HCT116 (cell line): ENCODE measurements at regions not wholly inside any gene's neighbourhood (a gene's known extent, or its start where the extent isn't known, plus 50 kb on each side); places are given as distances from the start of the nearest gene placed in this dataset.

Experiments used
- ATAC-seq: fragments of 200-7000 bp; cut with Tn5 transposase; 2 replicates; pipeline ENCODE4 v1.9.1; 2020; ENCODE audit warnings: mild to moderate bottlenecking, moderate library complexity
- BruUV-seq: library from RNA; stranded (reverse); fragments of 400-500 nt; replicated peaks from 2 replicates; lab custom pipeline; 2021; lab: Mats Ljungman, UMichigan
- CTCF ChIA-PET: fragments of 300-600 bp; sonication (Branson Sonifier 250); formaldehyde crosslinking; loops from one replicate; lab custom pipeline; 2021; ENCODE audit warnings: antibody characterized with exemption; lab: Charles Lee
- POLR2A ChIA-PET: fragments of 300-600, 350-600 bp; sonication (Branson Sonifier 250); formaldehyde crosslinking; loops from one replicate; lab custom pipeline; 2021; ENCODE audit warnings: antibody characterized with exemption; lab: Charles Lee
- RAD21 ChIA-PET, 2 experiments: fragments of 300-600 bp; sonication (Branson Sonifier 250); formaldehyde crosslinking; loops; one replicate each; lab custom pipeline; 2023; ENCODE audit warnings: low total read pairs in 2 of 2; ENCODE audit not compliant: uncharacterized antibody in 2 of 2, unreplicated experiment in 2 of 2, low non-redundant PET in 1 of 2; lab: Charles Lee
- DNase-seq: peaks from one replicate; pipeline ENCODE4 v3.0.0-alpha.2; 2010; ENCODE audit warnings: low read depth, low spot score
- H2AFZ ChIP-seq: fragments of 200-600 bp; shearing (Covaris generic), sonication (generic); 2 replicates; pipeline ENCODE4 v1.6.1; 2017; ENCODE audit warnings: low read depth, mixed run types, mixed read lengths, antibody characterized with exemption, low read length; ENCODE audit not compliant: poor library complexity, severe bottlenecking
- H3K27ac ChIP-seq: 2 replicates; pipeline ENCODE4 v1.5.1; 2012; ENCODE audit warnings: low read depth, low read length
- H3K27me3 ChIP-seq: fragments of 200-600 bp; sonication (generic); 2 replicates; pipeline ENCODE4 v1.6.1; 2016; ENCODE audit warnings: mixed run types, low read length, mixed read lengths; ENCODE audit not compliant: insufficient read depth
- H3K36me3 ChIP-seq, 2 experiments: fragments of 200-500 bp in 1 of 2; fragments of 200-600 bp in 1 of 2; sonication (Bioruptor generic) in 1 of 2; sonication (generic) in 1 of 2; 2 replicates each; pipeline versions ENCODE4 v1.5.1 to v1.6.1; 2014 to 2016; ENCODE audit warnings: low read length in 2 of 2, inconsistent platforms in 1 of 2, mixed read lengths in 1 of 2, mixed run types in 1 of 2; ENCODE audit not compliant: insufficient read depth in 2 of 2, control insufficient read depth in 1 of 2
- H3K4me1 ChIP-seq, 2 experiments: fragments of 200-600 bp in 1 of 2; sonication (generic) in 1 of 2; 2 replicates each; pipeline versions ENCODE4 v1.5.1 to v1.6.1; 2012 to 2017; ENCODE audit warnings: low read length in 2 of 2, inconsistent platforms in 1 of 2, mild to moderate bottlenecking in 1 of 2, mixed read lengths in 1 of 2, mixed run types in 1 of 2, moderate library complexity in 1 of 2; ENCODE audit not compliant: insufficient read depth in 2 of 2, control insufficient read depth in 1 of 2
- H3K4me2 ChIP-seq: fragments of 200-600 bp; sonication (generic); 2 replicates; pipeline ENCODE4 v1.6.1; 2017; ENCODE audit warnings: mixed run types, low read length, mixed read lengths
- H3K4me3 ChIP-seq, 2 experiments: fragments of 200-600 bp in 1 of 2; sonication (generic) in 1 of 2; replicated peaks in 1 of 2; 2 replicates each; pipeline ENCODE4 v1.5.1; 2011 to 2016; ENCODE audit warnings: low read length in 2 of 2, control low read depth in 1 of 2, low read depth in 1 of 2, mild to moderate bottlenecking in 1 of 2, mixed read lengths in 1 of 2, mixed run types in 1 of 2
- H3K79me2 ChIP-seq: fragments of 200-600 bp; sonication (generic); 2 replicates; pipeline ENCODE4 v1.6.1; 2017; ENCODE audit warnings: mild to moderate bottlenecking, mixed run types, low read length, moderate library complexity, mixed read lengths; ENCODE audit not compliant: insufficient read depth
- H3K9ac ChIP-seq: fragments of 200-600 bp; sonication (generic); 2 replicates; pipeline ENCODE4 v1.6.1; 2016; ENCODE audit warnings: low read length, mixed read lengths
- H3K9me2 ChIP-seq: fragments of 200-600 bp; sonication (generic), shearing (Covaris generic); 2 replicates; pipeline ENCODE4 v1.6.1; 2017; ENCODE audit warnings: mixed run types, mild to moderate bottlenecking, moderate library complexity; ENCODE audit not compliant: insufficient read depth
- H3K9me3 ChIP-seq, 2 experiments: fragments of 200-500 bp in 1 of 2; fragments of 200-600 bp in 1 of 2; sonication (Bioruptor generic) in 1 of 2; sonication (generic) in 1 of 2; 2 replicates each; pipeline ENCODE4 v1.6.1; 2014 to 2017; ENCODE audit warnings: low read length in 2 of 2, mixed read lengths in 2 of 2, inconsistent platforms in 1 of 2, low read depth in 1 of 2, mild to moderate bottlenecking in 1 of 2, mixed run types in 1 of 2, moderate library complexity in 1 of 2; ENCODE audit not compliant: control insufficient read depth in 1 of 2, insufficient read depth in 1 of 2
- H4K20me1 ChIP-seq: fragments of 200-600 bp; sonication (generic), shearing (Covaris generic); 2 replicates; pipeline ENCODE4 v1.6.1; 2017; ENCODE audit warnings: mixed run types, mild to moderate bottlenecking, moderate library complexity; ENCODE audit not compliant: insufficient read depth
- CEBPB ChIP-seq: IDR thresholded peaks from 2 replicates; pipeline ENCODE4 v1.6.1; 2012; ENCODE audit warnings: low read depth
- ELF1 ChIP-seq: IDR thresholded peaks from 2 replicates; pipeline ENCODE4 v1.6.1; 2012; ENCODE audit warnings: low read depth, borderline replicate concordance
- EZH2 ChIP-seq: fragments of 200-600 bp; sonication (generic); IDR thresholded peaks from 2 replicates; pipeline ENCODE4 v1.6.1; 2017; ENCODE audit warnings: antibody characterized with exemption, mixed run types
- FOSL1 ChIP-seq: IDR thresholded peaks from 2 replicates; pipeline ENCODE4 v1.6.1; 2012; ENCODE audit warnings: low read depth
- JUND ChIP-seq: IDR thresholded peaks from 2 replicates; pipeline ENCODE4 v1.6.1; 2012
- POLR2A ChIP-seq: IDR thresholded peaks from 2 replicates; pipeline ENCODE4 v1.7.0; 2011; ENCODE audit warnings: borderline replicate concordance; ENCODE audit not compliant: insufficient read depth, insufficient read length; ENCODE audit errors: extremely low read depth
- POLR2AphosphoS5 ChIP-seq: IDR thresholded peaks from 2 replicates; pipeline ENCODE4 v1.6.1; 2011; ENCODE audit warnings: mild to moderate bottlenecking, low read depth, low read length, moderate library complexity
- RAD21 ChIP-seq: IDR thresholded peaks from 2 replicates; pipeline ENCODE4 v1.6.1; 2012; ENCODE audit warnings: low read depth, mild to moderate bottlenecking
- SP1 ChIP-seq: IDR thresholded peaks from 2 replicates; pipeline ENCODE4 v1.6.1; 2012; ENCODE audit warnings: low read depth
- TCF7L2 ChIP-seq: IDR thresholded peaks from 2 replicates; pipeline ENCODE4 v1.7.0; 2011; ENCODE audit warnings: borderline replicate concordance, inconsistent platforms; ENCODE audit not compliant: insufficient read depth, insufficient read length; ENCODE audit errors: extremely low read depth
- YY1 ChIP-seq: IDR thresholded peaks from 2 replicates; pipeline ENCODE4 v1.6.1; 2011; ENCODE audit warnings: low read length, low read depth, moderate library complexity, mild to moderate bottlenecking; ENCODE audit not compliant: insufficient replicate concordance; ENCODE audit errors: extremely low read depth
- ZFX ChIP-seq: fragments of 450-650 bp; IDR thresholded peaks from 2 replicates; pipeline ENCODE4 v1.6.1; 2017
- ZNF274 ChIP-seq: fragments of 200-500 bp; sonication (Bioruptor generic); IDR thresholded peaks from 2 replicates; pipeline ENCODE4 v1.6.1; 2014; ENCODE audit warnings: mild to moderate bottlenecking, low read depth, low read length, inconsistent platforms
- intact Hi-C: fragments of 100-400 bp; cut with micrococcal nuclease; formaldehyde crosslinking; loops from 2 replicates; pipeline ENCODE4 v1.10.0; 2022
- TF ChIP-seq, protein P1 (sequence below): IDR thresholded peaks from 2 replicates; pipeline ENCODE4 v1.6.1; 2012
- TF ChIP-seq, protein P2 (sequence below): IDR thresholded peaks from 2 replicates; pipeline ENCODE4 v1.6.1; 2012; ENCODE audit warnings: low read depth

DNA sequence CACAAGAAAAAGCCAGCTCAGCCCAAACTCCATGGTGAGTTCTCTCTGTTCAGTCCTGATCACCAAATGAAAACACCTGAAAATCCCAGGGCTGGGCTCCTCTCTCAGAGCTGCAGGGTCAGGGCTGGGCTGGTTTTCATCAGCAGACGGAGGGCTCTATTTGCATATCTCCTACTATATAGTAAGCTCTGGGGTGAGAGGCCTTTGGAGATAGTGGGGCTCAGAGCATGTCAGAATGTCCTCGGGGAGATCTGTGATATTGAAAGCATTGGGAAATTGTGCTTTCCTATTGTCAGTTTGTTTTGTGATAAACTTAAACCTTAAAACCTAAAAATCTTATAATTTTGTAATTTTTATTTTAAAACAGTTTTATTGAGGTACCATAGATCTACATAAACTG is 742.6 kb downstream of the TMEM121 start:
- ChIA-PET CTCF (no interaction called here), POLR2A (no interaction called here), RAD21 (no interaction called here)
- no peaks in the 10 kb centered on the region for H3K79me2 ChIP-seq
- no peak overlapping the region for H2AFZ ChIP-seq
- H4K20me1 ChIP-seq: no peaks in the 10 kb centered on the region
- no peak overlapping the region for H3K9ac ChIP-seq
- no peak for DNase-seq
- intact Hi-C loops: no loop called here
- no peak for ATAC-seq
- H3K4me2 ChIP-seq: no peak overlapping the region
- BruUV-seq: no TSS peak
- no peaks in the 10 kb centered on the region for H3K4me1 ChIP-seq
- no peaks in the 10 kb centered on the region for H3K36me3 ChIP-seq
- peaks cover 10 to 20% of the 10 kb centered on the region in 2 experiments; a peak in 2 of 4 replicates for H3K9me3 ChIP-seq
- H3K4me3 ChIP-seq: no peak overlapping the region
- TF ChIP-seq EZH2 (no peak), JUND (no peak), CEBPB (no peak), YY1 (no peak), ZFX (no peak), SP1 (no peak), POLR2AphosphoS5 (no peak), TCF7L2 (no peak)
- TF ChIP-seq, protein P1, sequence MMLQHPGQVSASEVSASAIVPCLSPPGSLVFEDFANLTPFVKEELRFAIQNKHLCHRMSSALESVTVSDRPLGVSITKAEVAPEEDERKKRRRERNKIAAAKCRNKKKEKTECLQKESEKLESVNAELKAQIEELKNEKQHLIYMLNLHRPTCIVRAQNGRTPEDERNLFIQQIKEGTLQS: no peak
- H3K27me3 ChIP-seq: no peaks in the 10 kb centered on the region
- no peaks in the 10 kb centered on the region for H3K9me2 ChIP-seq
- H3K27ac ChIP-seq: no peak overlapping the region

DNA sequence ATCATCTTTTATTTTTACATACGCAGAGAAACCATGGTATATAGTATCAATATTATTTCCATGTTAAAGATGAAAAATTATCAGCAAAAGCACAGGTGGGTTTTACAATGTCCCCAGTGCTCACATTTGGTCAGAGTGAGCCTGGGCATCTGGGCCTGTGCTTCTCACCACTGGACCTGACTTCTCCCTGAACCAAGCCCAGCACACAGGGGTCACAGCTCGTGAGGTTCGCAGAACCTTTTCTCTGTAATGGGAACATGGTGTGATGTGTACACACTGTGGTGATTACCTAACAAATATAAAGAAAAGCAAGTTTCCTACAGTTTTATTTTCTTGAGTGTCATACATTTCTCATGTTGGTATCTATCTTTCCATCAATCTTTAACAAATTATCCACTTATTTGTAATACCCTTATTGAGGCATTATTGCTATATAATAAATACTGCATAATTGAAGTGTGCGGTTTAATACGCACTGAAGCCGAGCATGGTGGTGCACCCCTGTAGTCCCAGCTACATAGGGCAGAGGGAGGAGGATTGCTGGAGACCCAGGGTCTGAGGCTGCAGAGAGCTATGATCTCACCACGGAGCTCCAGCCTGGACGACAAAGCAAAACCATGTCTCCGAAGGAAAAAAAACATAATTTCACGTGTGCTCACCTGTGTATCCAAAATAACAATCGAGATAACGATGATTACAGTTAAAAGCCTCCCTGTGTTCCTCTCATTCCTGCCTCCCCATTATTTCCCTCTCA is 743.2 kb downstream of the TMEM121 start:
- H3K9ac ChIP-seq: no peak overlapping the region
- no peak overlapping the region for H3K27ac ChIP-seq
- intact Hi-C loops: no loop called here
- H3K4me1 ChIP-seq: no peaks in the 10 kb centered on the region
- H3K9me3 ChIP-seq: peaks cover 10 to 14% of the 10 kb centered on the region in 2 experiments; a peak in 2 of 4 replicates
- H3K79me2 ChIP-seq: no peaks in the 10 kb centered on the region
- no peaks in the 10 kb centered on the region for H3K27me3 ChIP-seq
- no peaks in the 10 kb centered on the region for H4K20me1 ChIP-seq
- BruUV-seq: no TSS peak
- no peak overlapping the region for H2AFZ ChIP-seq
- H3K4me3 ChIP-seq: no peak overlapping the region
- H3K4me2 ChIP-seq: no peak overlapping the region
- H3K9me2 ChIP-seq: no peaks in the 10 kb centered on the region
- TF ChIP-seq JUND (no peak), SP1 (no peak), POLR2A (no peak), ZNF274 (no peak), EZH2 (no peak), CEBPB (no peak), TCF7L2 (no peak), RAD21 (no peak), FOSL1 (no peak), ELF1 (no peak)
- TF ChIP-seq, protein P2, sequence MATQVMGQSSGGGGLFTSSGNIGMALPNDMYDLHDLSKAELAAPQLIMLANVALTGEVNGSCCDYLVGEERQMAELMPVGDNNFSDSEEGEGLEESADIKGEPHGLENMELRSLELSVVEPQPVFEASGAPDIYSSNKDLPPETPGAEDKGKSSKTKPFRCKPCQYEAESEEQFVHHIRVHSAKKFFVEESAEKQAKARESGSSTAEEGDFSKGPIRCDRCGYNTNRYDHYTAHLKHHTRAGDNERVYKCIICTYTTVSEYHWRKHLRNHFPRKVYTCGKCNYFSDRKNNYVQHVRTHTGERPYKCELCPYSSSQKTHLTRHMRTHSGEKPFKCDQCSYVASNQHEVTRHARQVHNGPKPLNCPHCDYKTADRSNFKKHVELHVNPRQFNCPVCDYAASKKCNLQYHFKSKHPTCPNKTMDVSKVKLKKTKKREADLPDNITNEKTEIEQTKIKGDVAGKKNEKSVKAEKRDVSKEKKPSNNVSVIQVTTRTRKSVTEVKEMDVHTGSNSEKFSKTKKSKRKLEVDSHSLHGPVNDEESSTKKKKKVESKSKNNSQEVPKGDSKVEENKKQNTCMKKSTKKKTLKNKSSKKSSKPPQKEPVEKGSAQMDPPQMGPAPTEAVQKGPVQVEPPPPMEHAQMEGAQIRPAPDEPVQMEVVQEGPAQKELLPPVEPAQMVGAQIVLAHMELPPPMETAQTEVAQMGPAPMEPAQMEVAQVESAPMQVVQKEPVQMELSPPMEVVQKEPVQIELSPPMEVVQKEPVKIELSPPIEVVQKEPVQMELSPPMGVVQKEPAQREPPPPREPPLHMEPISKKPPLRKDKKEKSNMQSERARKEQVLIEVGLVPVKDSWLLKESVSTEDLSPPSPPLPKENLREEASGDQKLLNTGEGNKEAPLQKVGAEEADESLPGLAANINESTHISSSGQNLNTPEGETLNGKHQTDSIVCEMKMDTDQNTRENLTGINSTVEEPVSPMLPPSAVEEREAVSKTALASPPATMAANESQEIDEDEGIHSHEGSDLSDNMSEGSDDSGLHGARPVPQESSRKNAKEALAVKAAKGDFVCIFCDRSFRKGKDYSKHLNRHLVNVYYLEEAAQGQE: no peak
- TF ChIP-seq, protein P1: no peak
- ChIA-PET CTCF (no interaction called here), RAD21 (no interaction called here), POLR2A (no interaction called here)
- ATAC-seq (no peak), DNase-seq (no peak)
- no peaks in the 10 kb centered on the region for H3K36me3 ChIP-seq
